WTC11 (cell line): ENCODE measurements at regions not wholly inside any gene's neighbourhood (a gene's known extent, or its start where the extent isn't known, plus 50 kb on each side); places are given as distances from the start of the nearest gene placed in this dataset.

Source experiments
- ATAC-seq: fragments of 200-7000 bp; cut with Tn5 transposase; 2 replicates; pipeline ENCODE4 v1.10.0; 2021; ENCODE audit warnings: mild to moderate bottlenecking, moderate library complexity
- CTCF ChIA-PET: fragments of 300-600 bp; sonication (Branson Sonifier 250); formaldehyde crosslinking; loops from one replicate; lab custom pipeline; 2021; ENCODE audit warnings: antibody characterized with exemption; lab: Charles Lee
- POLR2A ChIA-PET: fragments of 350-600 bp; sonication (Branson Sonifier 250); formaldehyde crosslinking; loops from one replicate; lab custom pipeline; 2021; ENCODE audit warnings: antibody characterized with exemption; lab: Charles Lee
- DNase-seq: peaks from one replicate; pipeline ENCODE4 v3.0.0; 2021; ENCODE audit warnings: low spot score
- H3K27ac Mint-ChIP-seq: 2 replicates; pipeline ENCODE4 v1.8.0; 2021; ENCODE audit warnings: mixed read lengths
- H3K27me3 Mint-ChIP-seq: 2 replicates; pipeline ENCODE4 v1.8.0; 2021; ENCODE audit warnings: low read depth, mild to moderate bottlenecking, moderate library complexity, mixed read lengths
- H3K36me3 Mint-ChIP-seq: 2 replicates; pipeline ENCODE4 v1.8.0; 2021; ENCODE audit warnings: mixed read lengths
- H3K4me1 Mint-ChIP-seq: 2 replicates; pipeline ENCODE4 v1.8.0; 2022; ENCODE audit warnings: mixed read lengths
- H3K4me3 Mint-ChIP-seq: 2 replicates; pipeline ENCODE4 v1.8.0; 2021; ENCODE audit warnings: mild to moderate bottlenecking, moderate library complexity, mixed read lengths
- H3K9me3 Mint-ChIP-seq: 2 replicates; pipeline ENCODE4 v1.8.0; 2021; ENCODE audit warnings: mixed read lengths
- ERG ChIP-seq: fragments of 250-450 bp; sonication (Bioruptor Pico); IDR thresholded peaks from 2 replicates; pipeline ENCODE4 v1.8.0; 2021; ENCODE audit warnings: mild to moderate bottlenecking

GRCh38 chr22:27697888-27698287 lies 103.7 kb downstream of the MN1 start:
- peaks cover 11% of the 10 kb centered on the region for H3K9me3 Mint-ChIP-seq
- no peak overlapping the region for H3K27ac Mint-ChIP-seq
- no peak for ATAC-seq
- ChIA-PET CTCF (interaction anchor here (0.9 to 1.5 kb wide), 2 partner anchors 17 to 281 kb away, joined by 3 to 4 read pairs; no protein-coding TSS in a partner anchor), POLR2A (interaction anchor here (0.6 kb wide), 1 partner anchor 23 kb away, joined by 6 read pairs; no protein-coding TSS in a partner anchor)
- DNase-seq: no peak
- no peaks in the 10 kb centered on the region; the same call in 1 of the 2 replicates for H3K27me3 Mint-ChIP-seq
- peaks cover 75% of the 10 kb centered on the region for H3K36me3 Mint-ChIP-seq
- no peak for TF ChIP-seq ERG (CRISPR knock-in tag)
- H3K4me3 Mint-ChIP-seq: no peak overlapping the region
- peaks cover 27% of the 10 kb centered on the region for H3K4me1 Mint-ChIP-seq
